Hepatocyte (in vitro differentiated cells): ENCODE measurements at regions not wholly inside any gene's neighbourhood (a gene's known extent, or its start where the extent isn't known, plus 50 kb on each side); places are given as distances from the start of the nearest gene placed in this dataset.

Experiments
- DNase-seq: peaks from one replicate; pipeline ENCODE4 v3.0.0-alpha.2; 2016; ENCODE audit warnings: low spot score
- H2AFZ ChIP-seq: fragments of 200-600 bp; sonication (generic); 2 replicates; pipeline ENCODE4 v1.6.0; 2016; ENCODE audit warnings: antibody characterized with exemption, mild to moderate bottlenecking
- H3K27ac ChIP-seq: fragments of 200-600 bp; sonication (generic); 2 replicates; pipeline ENCODE4 v1.5.1; 2016; ENCODE audit warnings: mild to moderate bottlenecking
- H3K27me3 ChIP-seq: fragments of 200-600 bp; sonication (generic); 2 replicates; pipeline ENCODE4 v1.6.1; 2016
- H3K36me3 ChIP-seq: fragments of 200-600 bp; sonication (generic); replicated peaks from 2 replicates; pipeline ENCODE4 v1.5.1; 2016; ENCODE audit warnings: low read depth; ENCODE audit not compliant: insufficient read depth
- H3K4me1 ChIP-seq: fragments of 200-600 bp; sonication (generic); 2 replicates; pipeline ENCODE4 v1.5.1; 2016; ENCODE audit warnings: mild to moderate bottlenecking, moderate library complexity; ENCODE audit not compliant: insufficient read depth
- H3K4me2 ChIP-seq: fragments of 200-600 bp; sonication (generic); 2 replicates; pipeline ENCODE4 v1.6.0; 2016
- H3K4me3 ChIP-seq: fragments of 200-600 bp; sonication (generic); 2 replicates; pipeline ENCODE4 v1.5.1; 2016; ENCODE audit warnings: mild to moderate bottlenecking
- H3K79me2 ChIP-seq: fragments of 200-600 bp; sonication (generic); 2 replicates; pipeline ENCODE4 v1.6.0; 2017; ENCODE audit warnings: mild to moderate bottlenecking
- H3K9me2 ChIP-seq: fragments of 200-600 bp; sonication (generic); replicated peaks from 2 replicates; pipeline ENCODE4 v1.6.0; 2017; ENCODE audit warnings: mild to moderate bottlenecking; ENCODE audit not compliant: insufficient read depth
- H3K9me3 ChIP-seq: fragments of 200-600 bp; sonication (generic); 2 replicates; pipeline ENCODE4 v1.5.1; 2016; ENCODE audit warnings: low read depth, mild to moderate bottlenecking
- H4K20me1 ChIP-seq: fragments of 200-600 bp; sonication (generic); 2 replicates; pipeline ENCODE4 v1.6.0; 2016; ENCODE audit warnings: mild to moderate bottlenecking; ENCODE audit not compliant: insufficient read depth, poor library complexity, severe bottlenecking
- CTCF ChIP-seq: fragments of 200-600 bp; sonication (generic); IDR thresholded peaks from 2 replicates; pipeline ENCODE4 v1.5.1; 2016; ENCODE audit warnings: antibody characterized with exemption, mild to moderate bottlenecking; ENCODE audit not compliant: poor library complexity
- EZH2 ChIP-seq: fragments of 200-600 bp; sonication (generic); IDR thresholded peaks from 2 replicates; pipeline ENCODE4 v1.6.1; 2016; ENCODE audit warnings: antibody characterized with exemption, mild to moderate bottlenecking, borderline replicate concordance
- EZH2phosphoT487 ChIP-seq: fragments of 200-600 bp; sonication (generic); IDR thresholded peaks from one replicate; pipeline ENCODE4 v1.6.1; 2018; ENCODE audit warnings: antibody characterized with exemption, mild to moderate bottlenecking, low read depth, moderate library complexity; ENCODE audit not compliant: unreplicated experiment, severe bottlenecking
- WGBS: methylation state at CpG from one replicate; pipeline ENCODE4 v1.1.6; 2016; ENCODE audit warnings: low lambda C conversion rate; ENCODE audit errors: missing lambda C conversion rate; 5-methylcytosine and 5-hydroxymethylcytosine counted together

- DNase-seq: no peak
- TF ChIP-seq EZH2: no peak
- no peak for TF ChIP-seq CTCF
- TF ChIP-seq EZH2phosphoT487: no peak
- Histone ChIP-seq H4K20me1 (no peaks in the 10 kb centered on the region), H3K4me1 (no peaks in the 10 kb centered on the region), H3K79me2 (no peaks in the 10 kb centered on the region), H2AFZ (no peak overlapping the region), H3K4me3 (no peak overlapping the region), H3K9me3 (no peaks in the 10 kb centered on the region), H3K27ac (no peak overlapping the region), H3K27me3 (no peaks in the 10 kb centered on the region), H3K36me3 (no peaks in the 10 kb centered on the region), H3K9me2 (no peaks in the 10 kb centered on the region), H3K4me2 (no peak overlapping the region)
- 79% methylated on average over 5 of the region's 5 CpGs for WGBS
These were observed 825.0 kb upstream of the KLHL29 start for GRCh38 chr2:22560021-22560420.

GRCh38 chr2:22579341-22579740 is 805.6 kb upstream of the KLHL29 start:
- H3K4me1 ChIP-seq: no peaks in the 10 kb centered on the region
- 82% methylated on average over 3 of the region's 3 CpGs for WGBS
- TF ChIP-seq EZH2: no peak

GRCh38 chr2:22582107-22582506 is 802.9 kb upstream of the KLHL29 start:
- Histone ChIP-seq H3K27ac (no peak overlapping the region), H3K4me1 (no peaks in the 10 kb centered on the region), H3K4me3 (no peak overlapping the region), H3K9me2 (peaks cover 3% of the 10 kb centered on the region), H2AFZ (no peak overlapping the region), H3K79me2 (no peaks in the 10 kb centered on the region), H4K20me1 (no peaks in the 10 kb centered on the region), H3K36me3 (no peaks in the 10 kb centered on the region), H3K27me3 (no peaks in the 10 kb centered on the region), H3K4me2 (no peak overlapping the region), H3K9me3 (peaks cover 3% of the 10 kb centered on the region)
- DNase-seq: no peak
- 76% methylated on average over 3 of the region's 3 CpGs for WGBS
- TF ChIP-seq CTCF (no peak), EZH2 (no peak), EZH2phosphoT487 (no peak)

More at GRCh38 chr2:22579341-22579740, 805.6 kb upstream of the KLHL29 start:
- no peaks in the 10 kb centered on the region for H3K36me3 ChIP-seq
- H2AFZ ChIP-seq: no peak overlapping the region
- no peak for DNase-seq
- peaks cover 3% of the 10 kb centered on the region for H3K9me3 ChIP-seq
- no peak overlapping the region for H3K4me2 ChIP-seq
- H3K4me3 ChIP-seq: no peak overlapping the region
- H3K9me2 ChIP-seq: peaks cover 3% of the 10 kb centered on the region
- H3K79me2 ChIP-seq: no peaks in the 10 kb centered on the region
- no peaks in the 10 kb centered on the region for H4K20me1 ChIP-seq
- H3K27me3 ChIP-seq: no peaks in the 10 kb centered on the region
- no peak overlapping the region for H3K27ac ChIP-seq

GRCh38 chr2:22596306-22596705 is 788.7 kb upstream of the KLHL29 start:
- H4K20me1 ChIP-seq: no peaks in the 10 kb centered on the region
- H3K9me3 ChIP-seq: peaks cover 5% of the 10 kb centered on the region
- no peak overlapping the region for H3K4me3 ChIP-seq
- TF ChIP-seq EZH2 (no peak), CTCF (no peak), EZH2phosphoT487 (no peak)
- H3K36me3 ChIP-seq: no peaks in the 10 kb centered on the region
- no peak overlapping the region for H3K27ac ChIP-seq
- H3K9me2 ChIP-seq: no peaks in the 10 kb centered on the region
- DNase-seq: no peak
- WGBS: 84% methylated on average over 5 of the region's 5 CpGs
- no peaks in the 10 kb centered on the region for H3K79me2 ChIP-seq
- H3K27me3 ChIP-seq: no peaks in the 10 kb centered on the region
- no peaks in the 10 kb centered on the region for H3K4me1 ChIP-seq
- no peak overlapping the region for H2AFZ ChIP-seq
- no peak overlapping the region for H3K4me2 ChIP-seq
